GM23338 (cell line): ENCODE measurements at regions not wholly inside any gene's neighbourhood (a gene's known extent, or its start where the extent isn't known, plus 50 kb on each side); places are given as distances from the start of the nearest gene placed in this dataset.

ENCODE experiments used
- ATAC-seq: fragments of 200-7000 bp; cut with Tn5 transposase; 3 replicates; pipeline ENCODE4 v1.9.1; 2020
- DNase-seq: peaks from one replicate; pipeline ENCODE4 v3.0.0-alpha.2; 2015; ENCODE audit warnings: low spot score
- H2AFZ ChIP-seq: fragments of 200-600 bp; sonication (generic); 2 replicates; pipeline ENCODE4 v1.8.0; 2016; ENCODE audit warnings: antibody characterized with exemption, mild to moderate bottlenecking, moderate library complexity
- H3F3A ChIP-seq: fragments of 200-600 bp; sonication (generic); replicated peaks from 2 replicates; pipeline ENCODE4 v1.8.0; 2017; ENCODE audit warnings: antibody characterized with exemption, mixed run types, low read depth
- H3K27ac ChIP-seq: fragments of 200-600 bp; sonication (generic); 2 replicates; pipeline ENCODE4 v1.6.1; 2016; ENCODE audit warnings: low read depth
- H3K27me3 ChIP-seq: fragments of 200-600 bp; sonication (generic); 2 replicates; pipeline ENCODE4 v1.8.0; 2016; ENCODE audit warnings: mild to moderate bottlenecking, mixed run types, moderate library complexity; ENCODE audit not compliant: insufficient read depth
- H3K36me3 ChIP-seq: fragments of 200-600 bp; sonication (generic); 2 replicates; pipeline ENCODE4 v1.8.0; 2016; ENCODE audit warnings: mild to moderate bottlenecking; ENCODE audit not compliant: insufficient read depth
- H3K4me1 ChIP-seq: fragments of 200-600 bp; sonication (generic); 2 replicates; pipeline ENCODE4 v1.8.0; 2016; ENCODE audit warnings: mild to moderate bottlenecking, moderate library complexity; ENCODE audit not compliant: insufficient read depth
- H3K4me2 ChIP-seq: fragments of 200-600 bp; sonication (generic); 2 replicates; pipeline ENCODE4 v1.7.1; 2017; ENCODE audit warnings: mixed run types
- H3K4me3 ChIP-seq: fragments of 200-600 bp; sonication (generic); 2 replicates; pipeline ENCODE4 v1.6.1; 2016; ENCODE audit warnings: mixed run types
- H3K79me2 ChIP-seq: fragments of 200-600 bp; sonication (generic); replicated peaks from 2 replicates; pipeline ENCODE4 v1.8.0; 2017; ENCODE audit warnings: mild to moderate bottlenecking; ENCODE audit not compliant: insufficient read depth
- H3K9me2 ChIP-seq: fragments of 200-600 bp; sonication (generic); 2 replicates; pipeline ENCODE4 v1.8.0; 2017; ENCODE audit not compliant: insufficient read depth
- H4K20me1 ChIP-seq: fragments of 200-600 bp; sonication (generic); replicated peaks from 2 replicates; pipeline ENCODE4 v1.8.0; 2017; ENCODE audit warnings: mild to moderate bottlenecking; ENCODE audit not compliant: insufficient read depth
- H3K27ac Mint-ChIP-seq: 2 replicates; pipeline ENCODE4 v1.8.0; 2020; ENCODE audit warnings: inconsistent platforms, mild to moderate bottlenecking, moderate library complexity, mixed read lengths
- H3K27me3 Mint-ChIP-seq: 3 replicates; pipeline ENCODE4 v1.8.0; 2022; ENCODE audit warnings: low read depth, mild to moderate bottlenecking, moderate library complexity, mixed read lengths, inconsistent platforms; ENCODE audit not compliant: insufficient read depth, poor library complexity
- H3K36me3 Mint-ChIP-seq: 3 replicates; pipeline ENCODE4 v1.8.0; 2021; ENCODE audit warnings: low read depth, mild to moderate bottlenecking, inconsistent platforms, moderate library complexity, mixed read lengths
- H3K4me1 Mint-ChIP-seq: 3 replicates; pipeline ENCODE4 v1.8.0; 2020; ENCODE audit warnings: mild to moderate bottlenecking, inconsistent platforms, mixed read lengths
- H3K4me3 Mint-ChIP-seq: 3 replicates; pipeline ENCODE4 v1.8.0; 2021; ENCODE audit warnings: moderate library complexity, mild to moderate bottlenecking, inconsistent platforms, mixed read lengths
- H3K9me3 Mint-ChIP-seq: 3 replicates; pipeline ENCODE4 v1.8.0; 2020; ENCODE audit warnings: moderate library complexity, mild to moderate bottlenecking, inconsistent platforms, mixed read lengths
- CTCF ChIP-seq, 2 experiments: fragments of 200-600 bp in 1 of 2; sonication (generic) in 1 of 2; conservative IDR thresholded peaks; 2 replicates each; pipeline versions ENCODE4 v1.5.1 to v1.6.1; 2016 to 2017; ENCODE audit warnings: antibody characterized with exemption in 2 of 2, low read depth in 2 of 2, mild to moderate bottlenecking in 2 of 2, moderate library complexity in 1 of 2
- ETS1 ChIP-seq: IDR thresholded peaks from 2 replicates; pipeline ENCODE4 v1.6.1; 2016; ENCODE audit warnings: antibody characterized with exemption
- EZH2phosphoT487 ChIP-seq: fragments of 200-600 bp; sonication (generic); IDR thresholded peaks from one replicate; pipeline ENCODE4 v1.8.1; 2018; ENCODE audit warnings: antibody characterized with exemption; ENCODE audit not compliant: unreplicated experiment
- JUNB ChIP-seq: IDR thresholded peaks from one replicate; pipeline ENCODE4 v1.6.1; 2016; ENCODE audit warnings: antibody characterized with exemption; ENCODE audit not compliant: unreplicated experiment
- NANOG ChIP-seq: IDR thresholded peaks from 2 replicates; pipeline ENCODE4 v1.6.1; 2016; ENCODE audit warnings: antibody characterized with exemption, borderline replicate concordance
- POLR2AphosphoS5 ChIP-seq: IDR thresholded peaks from 2 replicates; pipeline ENCODE4 v1.6.1; 2016; ENCODE audit warnings: antibody characterized with exemption, low read depth
- REST ChIP-seq: IDR thresholded peaks from one replicate; pipeline ENCODE4 v1.6.1; 2018; ENCODE audit warnings: antibody characterized with exemption; ENCODE audit not compliant: unreplicated experiment
- ZNF462 ChIP-seq: fragments of 250-450 bp; sonication (Bioruptor Pico); IDR thresholded peaks from 2 replicates; pipeline ENCODE4 v1.5.0; 2020; ENCODE audit warnings: mild to moderate bottlenecking, moderate library complexity

- Histone ChIP-seq H3K4me1 (no peaks in the 10 kb centered on the region), H3K36me3 (no peaks in the 10 kb centered on the region), H3K4me3 (no peak overlapping the region), H3K4me2 (no peak overlapping the region), H3K27ac (no peak overlapping the region), H4K20me1 (no peaks in the 10 kb centered on the region), H3K9me2 (no peaks in the 10 kb centered on the region), H3F3A (no peaks in the 10 kb centered on the region), H3K27me3 (no peaks in the 10 kb centered on the region), H3K79me2 (no peaks in the 10 kb centered on the region), H2AFZ (no peak overlapping the region)
- TF ChIP-seq NANOG = no peak
- no peak for TF ChIP-seq ZNF462 (CRISPR knock-in tag)
- TF ChIP-seq CTCF (conservative IDR thresholded peaks at IDR 0.05; ENCODE audit: low read depth in 2 of 2) = no peak
- TF ChIP-seq POLR2AphosphoS5 = no peak
- no peak for TF ChIP-seq JUNB
- TF ChIP-seq EZH2phosphoT487 = no peak
- TF ChIP-seq ETS1 = no peak
- no peak for TF ChIP-seq REST
- H3K27ac Mint-ChIP-seq = no peak overlapping the region
- H3K4me3 Mint-ChIP-seq = no peak overlapping the region
- peaks cover 5% of the 10 kb centered on the region for H3K4me1 Mint-ChIP-seq
- H3K36me3 Mint-ChIP-seq = no peaks in the 10 kb centered on the region
- H3K27me3 Mint-ChIP-seq = no peaks in the 10 kb centered on the region
- no peak for DNase-seq
- ATAC-seq = no peak
- no peaks in the 10 kb centered on the region for H3K9me3 Mint-ChIP-seq
These were observed 82.6 kb upstream of the CCDC190 start for GRCh38 chr1:162943622-162944021.
